GM10266 (cell line): ENCODE measurements at regions not wholly inside any gene's neighbourhood (a gene's known extent, or its start where the extent isn't known, plus 50 kb on each side); places are given as distances from the start of the nearest gene placed in this dataset.

Source experiments
- DNase-seq: peaks from one replicate; pipeline ENCODE4 v3.0.0; 2012; ENCODE audit errors: extremely low spot score
- CTCF ChIP-seq: IDR thresholded peaks from 2 replicates; pipeline ENCODE4 v1.5.1; 2012; ENCODE audit warnings: mild to moderate bottlenecking, low read depth; ENCODE audit not compliant: control insufficient read depth, insufficient read depth; ENCODE audit errors: missing control alignments

- DNase-seq: no peak
Observed at GRCh38 chr12:66829660-66830325, 150.9 kb upstream of the GRIP1 start.

GRCh38 chr12:66831495-66831894 is 152.6 kb upstream of the GRIP1 start:
- no peak for DNase-seq
- TF ChIP-seq CTCF: no peak

More at GRCh38 chr12:66829660-66830325, 150.9 kb upstream of the GRIP1 start:
- no peak for TF ChIP-seq CTCF

DNA sequence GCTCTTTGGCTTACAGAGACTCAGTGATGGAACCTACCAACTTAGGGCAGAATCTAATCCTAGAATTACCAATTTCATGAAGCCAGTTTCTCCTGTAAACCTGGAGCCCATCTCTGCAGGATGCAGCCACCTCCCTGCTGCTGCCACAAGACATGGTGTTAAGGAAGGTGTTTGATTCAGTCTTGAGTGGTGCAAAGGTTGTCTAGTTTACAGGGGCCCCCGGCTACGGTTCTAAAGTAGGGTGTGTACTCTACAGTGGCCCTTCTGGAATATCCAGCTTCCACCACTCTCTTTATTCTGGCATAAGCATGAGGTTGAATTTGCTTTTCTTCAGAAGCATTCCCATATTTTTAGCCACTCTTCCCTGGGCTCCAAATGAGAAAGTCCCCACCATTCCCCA is 154.1 kb upstream of the GRIP1 start:
- no peak for TF ChIP-seq CTCF
- no peak for DNase-seq

- DNase-seq: no peak
- TF ChIP-seq CTCF: no peak
Observed at GRCh38 chr12:66836623-66837310, 157.9 kb upstream of the GRIP1 start.

- DNase-seq: no peak
Observed at GRCh38 chr12:66837311-66837627, 158.4 kb upstream of the GRIP1 start.

DNA sequence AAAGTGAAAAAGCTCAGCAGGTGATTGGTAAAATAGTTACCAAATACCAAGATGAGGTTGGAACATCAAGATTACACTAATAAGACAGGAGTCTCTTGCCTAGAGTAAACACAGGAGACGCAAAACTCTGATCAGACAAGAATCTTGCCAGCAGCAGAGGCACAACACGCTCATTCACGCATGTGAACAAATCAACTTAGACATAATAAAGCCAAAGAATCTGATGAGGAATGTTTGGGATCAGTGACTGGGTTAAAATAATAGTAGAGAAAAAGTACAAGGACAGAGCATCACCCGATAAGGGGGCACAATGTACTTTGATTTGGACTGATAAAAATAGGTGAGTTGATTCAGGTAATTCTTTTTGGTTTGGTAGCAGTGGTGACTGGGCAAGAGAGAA is 159.5 kb upstream of the GRIP1 start:
- TF ChIP-seq CTCF: no peak
- DNase-seq: no peak

More at GRCh38 chr12:66837311-66837627, 158.4 kb upstream of the GRIP1 start:
- TF ChIP-seq CTCF: no peak

DNA sequence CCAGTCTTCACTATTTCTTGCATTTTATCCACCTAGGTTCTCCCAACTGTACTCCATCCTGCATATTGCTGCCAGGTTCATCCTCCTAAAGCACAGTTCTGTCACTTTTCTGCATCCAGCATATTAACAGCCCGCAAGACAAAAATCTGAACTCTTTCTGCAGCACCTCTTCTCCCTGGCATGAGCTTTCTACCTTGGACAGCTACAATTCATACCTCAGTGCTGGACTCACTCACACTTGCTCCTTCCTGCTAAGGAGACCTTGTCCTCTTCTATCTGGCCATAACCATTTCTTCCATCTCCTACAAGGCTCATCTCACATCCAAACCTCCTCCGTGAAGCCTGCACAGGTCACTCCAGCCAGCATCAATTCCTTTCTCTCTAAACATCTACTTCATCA is 170.1 kb upstream of the GRIP1 start:
- no peak for DNase-seq
- no peak for TF ChIP-seq CTCF
